Eye (tissue), 1 donor: ENCODE measurements at regions not wholly inside any gene's neighbourhood (a gene's known extent, or its start where the extent isn't known, plus 50 kb on each side); places are given as distances from the start of the nearest gene placed in this dataset.

Experiments
- DNase-seq: peaks from one replicate; pipeline ENCODE4 v3.0.0-alpha.2; 2015

DNA sequence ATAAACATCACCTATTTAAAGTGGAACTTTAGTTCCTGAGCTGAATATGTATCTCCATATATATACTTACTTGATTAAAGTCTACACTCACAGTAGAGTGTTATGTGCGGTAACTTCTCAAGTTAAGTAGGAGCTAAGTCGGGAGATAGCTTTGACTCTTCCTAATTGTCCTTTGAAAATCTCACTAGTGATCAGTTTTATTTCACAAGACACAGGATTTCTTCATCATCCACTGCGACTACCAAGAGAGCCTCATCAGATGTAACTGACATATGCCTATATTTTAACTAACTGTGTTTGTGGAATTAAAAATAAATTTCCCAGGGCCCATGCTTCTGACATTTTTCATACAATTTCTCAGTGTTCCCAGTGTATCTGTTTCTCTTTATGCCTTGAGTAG, 1664.0 kb downstream of the EFNB2 start:
- DNase-seq = no peak

DNA sequence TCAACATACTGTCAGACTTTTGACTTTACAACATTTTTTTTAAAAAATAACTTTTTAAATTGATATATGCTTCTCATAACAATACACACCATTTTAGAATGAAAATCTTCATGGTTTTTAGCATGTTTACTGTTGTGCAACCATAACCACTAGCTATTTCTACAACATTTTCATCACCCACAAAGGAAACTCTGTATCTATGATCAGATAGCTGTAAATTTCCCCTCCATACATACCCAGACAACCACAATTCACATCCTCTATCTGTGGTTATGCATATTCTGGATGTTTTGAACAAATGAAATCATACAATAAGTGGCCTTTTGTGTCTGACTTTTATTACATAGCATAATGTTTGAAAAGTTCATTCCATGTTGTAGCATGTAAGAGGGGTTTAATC, 1666.0 kb downstream of the EFNB2 start:
- DNase-seq = no peak

DNA sequence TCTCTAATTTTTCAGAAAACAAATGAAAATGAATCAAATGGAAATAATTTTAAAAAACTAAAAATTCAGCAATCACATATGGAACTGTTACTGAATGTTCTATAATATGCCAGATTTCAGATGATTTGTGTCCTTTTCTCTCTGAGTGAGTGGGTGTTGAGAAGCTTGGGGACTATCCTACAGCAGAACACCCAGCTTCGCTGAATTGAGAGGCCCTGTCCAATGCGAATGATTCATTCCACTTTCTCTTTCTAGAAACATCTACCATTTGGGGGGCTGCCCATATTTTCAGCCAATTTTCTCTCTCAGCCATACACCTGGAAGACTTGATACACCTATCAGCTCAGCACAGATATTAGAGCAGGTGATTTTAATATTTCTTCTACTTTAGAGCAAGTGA, 1666.7 kb downstream of the EFNB2 start:
- DNase-seq = no peak

DNA sequence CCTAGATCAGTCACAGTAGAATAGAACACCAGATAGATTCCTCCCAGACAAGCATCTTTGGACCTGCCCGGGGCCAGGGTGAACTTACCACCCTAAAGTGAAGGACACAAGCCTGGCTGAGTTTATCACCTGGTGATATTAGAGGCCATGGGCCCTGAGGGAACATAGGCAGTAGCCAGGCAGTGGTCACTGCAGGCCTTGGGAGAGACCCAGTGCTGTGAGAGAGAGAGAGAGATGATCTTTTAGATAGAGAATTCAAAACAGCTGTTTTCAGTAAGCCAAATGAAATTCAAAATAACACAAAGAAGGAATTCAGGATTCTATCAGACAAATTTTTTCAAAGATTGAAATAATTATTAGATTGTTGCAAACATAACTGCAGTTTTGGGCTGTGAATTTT, 1679.9 kb downstream of the EFNB2 start:
- DNase-seq = no peak

DNA sequence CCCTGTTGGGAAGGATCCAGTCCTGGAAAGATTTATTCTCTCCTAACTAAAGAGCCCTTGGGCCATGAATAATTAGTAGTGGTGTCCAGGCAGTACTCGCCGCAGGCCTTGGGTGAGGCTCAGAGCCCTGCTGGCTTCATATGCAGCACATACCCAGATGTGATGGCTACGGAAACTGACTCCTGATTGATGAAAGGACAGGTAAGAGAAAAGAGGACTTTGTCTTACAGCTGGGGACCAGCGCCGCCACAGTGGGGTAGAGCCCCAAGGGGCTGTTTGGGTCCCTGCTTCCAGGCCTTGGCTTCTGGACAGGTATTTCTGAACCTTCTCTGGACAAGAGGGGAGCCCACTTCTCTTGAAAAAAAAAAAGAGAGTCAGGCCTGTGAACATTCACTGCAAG, 1680.8 kb downstream of the EFNB2 start:
- DNase-seq = no peak

DNA sequence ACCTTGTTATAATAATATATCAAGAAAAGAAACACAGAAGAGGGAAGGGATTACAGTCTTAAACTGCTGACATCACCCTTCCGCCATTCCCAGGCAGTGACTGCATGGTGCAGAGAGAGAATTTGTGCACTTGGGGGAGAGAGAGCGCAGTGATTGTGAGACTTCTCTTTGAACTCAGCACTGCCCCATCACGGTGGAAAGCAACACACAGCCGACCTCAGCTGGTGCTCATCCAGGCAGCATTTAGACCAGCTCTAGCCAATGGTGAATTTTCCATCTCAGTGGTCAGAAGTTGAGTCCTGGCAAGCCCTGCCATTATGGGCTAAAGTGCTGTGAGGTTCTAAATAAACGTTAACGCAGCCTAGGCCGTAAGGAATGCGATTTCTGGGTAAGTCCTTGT, 1681.5 kb downstream of the EFNB2 start:
- DNase-seq = no peak

DNA sequence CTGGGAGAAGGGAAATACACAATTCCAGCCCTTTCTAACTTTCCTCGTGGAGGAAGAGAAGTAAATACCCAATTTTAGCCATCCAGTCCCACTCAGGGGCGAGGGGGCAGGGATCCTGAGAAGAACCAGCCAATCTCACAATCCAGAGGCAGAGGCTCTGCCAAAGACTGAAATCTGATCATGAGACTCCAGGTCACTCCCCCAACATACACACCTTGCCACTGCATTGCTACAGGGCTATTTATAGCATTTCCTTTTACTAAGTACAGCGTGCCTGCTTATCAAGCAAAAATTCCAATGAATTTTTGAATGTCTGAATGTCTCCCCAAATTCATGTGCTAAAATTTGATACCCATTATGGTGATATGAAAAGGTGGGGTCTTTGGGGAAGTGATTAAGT, 1687.5 kb downstream of the EFNB2 start:
- no peak for DNase-seq

DNA sequence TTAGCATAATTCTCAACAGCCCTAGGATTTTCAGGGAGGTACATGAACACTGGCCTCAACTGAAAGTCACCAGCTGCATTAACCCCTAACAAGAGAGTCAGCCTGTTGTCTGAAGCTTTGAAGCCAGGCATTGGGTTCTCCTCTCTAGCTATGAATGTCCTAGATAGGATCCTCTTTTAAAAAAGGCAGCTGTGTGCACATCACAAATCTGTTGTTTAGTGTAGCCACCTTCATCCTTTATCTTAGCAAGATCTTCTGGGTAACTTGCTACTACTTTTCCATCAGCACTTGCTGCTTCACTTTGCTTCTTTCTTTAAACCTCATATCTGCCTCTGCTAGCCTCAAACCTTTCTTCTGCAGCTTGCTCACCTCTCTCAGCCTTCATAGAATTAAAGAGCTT, 1692.1 kb downstream of the EFNB2 start:
- DNase-seq = no peak

DNA sequence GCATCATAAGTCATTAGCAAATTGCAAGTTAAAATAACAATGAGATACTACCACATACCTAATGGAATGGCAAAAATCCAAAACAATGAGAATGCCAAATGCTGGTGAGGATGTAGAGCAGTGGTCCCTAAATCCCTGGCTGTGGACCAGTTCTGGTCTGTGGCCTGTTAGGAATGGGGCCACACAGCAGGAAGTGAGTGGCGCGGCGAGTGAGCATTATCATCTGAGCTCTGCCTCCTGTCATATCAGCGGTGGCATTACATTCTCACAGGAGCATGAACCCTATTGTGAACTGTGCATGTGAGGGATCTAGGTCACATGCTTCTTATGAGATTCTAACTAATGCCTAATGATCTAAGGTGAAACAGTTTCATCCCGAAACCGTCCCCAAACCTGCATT, 1694.4 kb downstream of the EFNB2 start:
- DNase-seq = no peak

DNA sequence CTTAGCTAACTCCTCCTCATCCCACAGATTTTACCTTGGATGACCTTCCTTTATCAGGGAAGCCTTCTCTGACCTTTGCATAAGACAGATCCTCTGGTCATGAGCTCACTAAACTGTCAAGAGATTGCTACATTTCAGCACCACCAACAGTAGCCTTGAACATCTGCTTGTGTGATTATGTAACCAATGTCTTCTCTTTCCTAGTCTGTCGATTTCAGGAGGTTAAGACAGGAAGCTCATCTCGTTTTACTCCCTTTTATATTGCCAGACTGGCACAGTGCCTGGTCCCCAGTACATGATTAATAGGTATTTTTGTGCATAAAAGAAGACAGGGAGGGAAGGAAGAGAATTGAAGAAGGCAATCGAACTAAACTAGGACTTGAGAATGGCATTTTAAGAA, 1697.7 kb downstream of the EFNB2 start:
- no peak for DNase-seq

DNA sequence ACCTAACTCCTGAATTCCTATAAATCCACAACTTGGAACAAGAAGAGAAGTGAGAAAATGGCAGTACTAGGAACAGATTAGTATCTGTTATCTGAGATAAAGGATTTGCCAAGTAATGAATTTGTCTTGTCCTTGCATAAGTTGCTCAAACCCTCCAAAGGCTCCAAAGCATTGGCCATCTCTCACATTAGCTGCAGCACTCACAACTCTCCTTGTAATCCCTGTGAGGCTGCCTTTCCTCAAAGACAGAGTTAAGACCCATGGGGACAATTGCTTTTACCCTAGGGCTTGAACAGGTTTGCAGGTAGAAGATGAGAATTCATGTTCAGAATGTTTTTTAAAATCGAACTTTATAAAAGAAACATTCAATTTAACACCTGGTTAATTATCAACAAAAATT, 1702.2 kb downstream of the EFNB2 start:
- no peak for DNase-seq

DNA sequence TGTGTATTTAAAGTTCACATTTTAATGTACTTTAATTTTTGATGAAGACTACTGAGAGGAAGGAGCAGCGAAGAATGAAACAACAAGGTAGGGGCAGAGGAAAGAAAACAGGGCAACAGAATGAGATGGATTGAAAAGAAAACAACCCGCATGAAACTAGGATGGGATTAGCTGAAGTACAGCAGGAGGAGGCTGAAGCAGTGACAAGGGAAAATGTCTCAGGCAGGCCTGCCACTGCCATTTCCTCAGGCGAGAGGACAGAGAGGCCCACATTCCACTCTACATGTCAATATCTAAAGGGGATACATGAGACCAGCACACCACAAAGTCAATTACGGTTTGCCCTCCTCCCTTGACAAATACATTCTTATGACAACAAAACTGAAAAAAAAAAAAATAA, 1703.2 kb downstream of the EFNB2 start:
- peak; percentile 7 for DNase-seq

DNA sequence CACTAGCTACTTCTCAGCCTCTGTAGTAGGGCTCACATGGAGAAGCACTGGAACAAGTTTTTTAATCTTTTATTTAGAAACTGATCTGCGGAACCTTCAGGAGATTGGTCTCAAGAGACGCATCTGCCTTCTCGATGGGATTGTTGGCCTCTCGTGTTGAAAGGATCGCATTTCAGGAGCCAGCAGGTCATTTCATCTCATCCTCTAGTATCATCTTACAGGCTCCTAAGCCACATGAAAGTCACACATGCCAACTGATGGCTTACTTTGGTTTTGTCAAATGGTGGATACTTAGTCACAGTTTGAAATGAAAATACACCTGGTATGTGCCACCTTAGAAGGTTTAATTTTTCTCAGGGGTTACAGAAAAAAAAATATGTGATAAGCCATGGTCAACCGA, 1703.6 kb downstream of the EFNB2 start:
- DNase-seq = no peak

DNA sequence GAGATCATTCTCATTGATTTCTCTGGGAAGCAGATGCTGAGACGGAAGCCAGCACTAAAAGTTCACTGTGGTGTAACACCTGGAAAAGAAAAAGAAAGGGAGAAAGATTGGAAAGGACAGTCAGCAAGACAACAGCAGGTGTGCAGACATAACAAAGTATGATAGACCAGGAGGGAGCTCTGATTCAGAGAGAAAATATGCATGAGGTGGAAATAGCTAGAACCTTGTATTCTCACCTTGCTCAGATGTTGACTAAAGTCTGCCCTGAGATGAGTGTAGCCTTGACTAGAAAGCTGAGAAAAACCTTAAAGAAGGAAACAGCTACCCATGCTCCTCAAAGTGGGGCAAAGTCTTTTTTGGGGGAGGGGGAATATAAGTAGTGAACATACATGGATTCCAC, 1711.8 kb downstream of the EFNB2 start:
- no peak for DNase-seq

DNA sequence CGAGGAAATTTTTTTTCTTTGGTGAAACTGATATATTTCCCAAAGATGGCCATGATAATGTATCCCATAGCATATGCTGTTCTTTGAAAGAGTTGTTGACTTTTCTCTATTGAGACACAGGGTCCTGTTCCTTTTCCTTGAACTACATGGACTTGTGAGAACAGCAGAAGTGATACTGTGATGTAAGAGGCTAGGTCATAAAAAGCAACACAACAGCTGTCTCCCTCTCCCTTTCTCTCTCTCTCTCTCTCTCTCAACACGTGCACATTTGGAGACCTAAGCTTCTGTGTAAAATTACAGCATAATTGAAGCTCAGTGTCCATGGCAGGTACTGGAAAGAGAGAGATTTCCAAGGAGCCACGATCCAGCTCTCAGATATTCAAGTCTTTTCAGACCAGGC, 1712.4 kb downstream of the EFNB2 start:
- DNase-seq = no peak

DNA sequence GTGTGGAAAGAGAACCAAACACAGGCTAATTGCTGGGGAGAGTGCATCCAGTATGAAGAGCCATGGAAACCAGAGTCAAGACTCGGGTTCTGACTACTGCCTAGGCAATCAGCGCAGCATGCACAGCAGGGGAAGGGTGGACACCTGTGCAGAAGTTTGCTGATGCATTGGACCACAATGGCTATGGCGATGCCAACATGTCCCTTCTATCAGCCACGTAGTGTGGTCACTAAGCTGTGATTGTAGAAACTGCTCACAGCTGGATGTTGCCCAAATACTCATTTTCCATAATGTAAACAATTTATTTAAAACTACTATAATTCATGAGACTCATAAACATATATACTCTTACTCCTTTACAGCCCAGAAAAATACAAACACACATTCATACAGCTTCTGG, 1718.2 kb downstream of the EFNB2 start:
- DNase-seq = no peak

DNA sequence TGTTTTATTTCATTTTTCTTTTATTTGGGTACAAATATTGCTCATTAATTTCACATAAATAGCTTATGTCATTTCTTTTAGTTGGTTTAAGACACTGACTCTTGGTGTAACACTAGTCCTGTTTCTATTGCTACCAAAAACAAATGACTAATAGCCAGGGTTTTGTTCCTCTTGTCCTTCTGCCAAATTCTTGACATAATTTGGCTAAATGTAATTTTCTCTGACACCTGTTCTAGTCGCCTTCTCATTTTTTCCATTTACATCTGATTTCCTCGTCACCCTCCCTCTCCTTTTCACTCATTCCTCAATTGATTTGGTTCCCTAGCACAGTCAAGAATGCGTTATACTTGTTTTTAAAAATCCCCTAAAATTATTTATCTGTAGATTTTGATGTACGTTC, 1718.7 kb downstream of the EFNB2 start:
- no peak for DNase-seq

DNA sequence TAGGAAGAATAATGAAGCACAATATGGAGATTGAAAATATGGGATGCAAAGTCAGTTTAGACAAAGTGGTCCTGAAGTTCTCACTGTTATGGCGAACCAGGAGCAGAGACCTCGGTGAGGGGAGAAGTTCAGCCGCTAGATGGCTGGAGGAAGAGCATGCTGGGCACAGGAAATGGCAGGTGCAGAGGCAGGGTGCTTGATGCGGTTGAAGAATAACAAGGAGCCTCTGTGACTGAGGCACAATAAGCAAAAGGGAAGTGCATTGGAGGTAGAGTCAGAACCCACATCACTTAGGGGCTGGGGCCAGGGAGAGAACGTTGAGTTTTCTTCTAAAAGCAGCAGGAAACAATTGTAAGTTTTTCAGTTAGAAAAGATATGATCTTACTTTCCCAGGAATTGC, 1725.2 kb downstream of the EFNB2 start:
- DNase-seq = no peak

DNA sequence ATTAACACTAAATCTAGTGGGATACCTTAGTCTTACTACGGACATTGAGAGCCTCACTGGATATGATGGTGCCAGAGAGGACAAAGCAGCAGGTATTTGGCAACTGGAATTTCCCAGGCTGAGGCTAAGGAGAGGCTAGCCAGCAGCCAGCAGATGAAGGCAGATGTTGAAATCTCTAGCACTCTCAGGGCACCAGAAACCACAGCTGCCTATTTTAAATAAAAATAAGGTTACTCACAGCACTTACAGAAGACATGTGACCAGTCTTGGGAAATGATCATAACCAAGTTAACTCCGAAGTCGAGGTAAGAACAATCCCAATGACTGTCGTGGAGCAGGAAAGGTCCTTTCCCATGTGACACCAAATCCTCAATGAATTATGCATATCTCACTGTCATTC, 1726.0 kb downstream of the EFNB2 start:
- no peak for DNase-seq

DNA sequence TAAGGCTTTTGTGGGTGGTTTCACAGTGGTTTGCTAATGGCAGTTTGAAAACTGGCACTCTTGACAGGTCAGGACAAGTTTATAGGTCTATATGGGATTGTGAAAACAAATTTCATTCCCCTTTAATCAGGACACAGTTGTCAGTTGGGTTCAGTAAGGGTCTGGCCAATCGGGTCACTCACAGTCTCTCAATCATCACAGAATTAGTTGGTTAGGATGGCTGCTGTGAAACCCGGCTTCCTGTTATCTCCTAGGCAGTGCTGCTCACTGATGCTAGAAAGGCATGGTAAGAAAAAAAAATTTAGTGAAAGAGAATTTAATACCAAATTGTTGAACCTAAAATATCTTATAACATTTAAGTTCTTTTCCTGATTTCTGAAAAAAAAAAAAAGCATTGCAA, 1730.1 kb downstream of the EFNB2 start:
- DNase-seq = no peak

DNA sequence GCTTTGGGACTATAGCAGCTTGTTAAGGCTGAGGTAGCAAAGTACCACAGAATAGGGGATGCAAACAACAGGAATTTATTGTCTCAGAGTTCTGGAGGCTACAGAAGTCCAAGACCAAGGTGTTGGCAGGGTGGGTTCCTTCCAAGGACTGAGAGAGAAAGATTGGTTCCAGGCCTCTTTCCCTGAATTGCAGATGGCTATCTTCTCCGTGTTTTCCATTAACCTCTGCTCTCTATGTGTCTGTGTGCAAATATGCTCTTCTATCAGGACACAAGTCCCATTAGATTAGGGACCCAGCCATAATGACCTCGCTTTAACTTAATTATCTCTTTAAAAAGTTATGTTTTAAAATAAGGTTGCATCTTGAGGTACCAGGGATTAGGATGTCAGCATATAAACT, 1732.9 kb upstream of the SLC10A2 start:
- no peak for DNase-seq

DNA sequence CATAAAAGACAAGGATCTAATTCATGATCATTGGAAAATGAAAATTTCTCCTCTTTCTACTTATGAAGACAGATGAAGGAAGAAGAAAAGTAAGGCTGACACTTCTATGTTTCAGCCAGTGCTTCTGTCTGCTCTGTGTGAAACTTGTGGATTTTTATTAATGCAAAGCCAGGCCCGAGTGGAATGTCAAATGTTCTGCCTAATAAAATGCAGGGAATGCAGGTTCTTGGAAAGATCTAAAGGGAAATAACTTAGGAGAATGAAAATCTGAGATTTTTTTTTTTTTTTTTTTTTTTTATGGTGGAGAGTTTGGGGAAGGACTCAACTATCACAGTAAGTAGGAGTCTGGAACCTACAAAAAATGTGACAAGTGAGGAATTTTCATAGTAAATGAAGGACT, 1732.3 kb upstream of the SLC10A2 start:
- DNase-seq = no peak

DNA sequence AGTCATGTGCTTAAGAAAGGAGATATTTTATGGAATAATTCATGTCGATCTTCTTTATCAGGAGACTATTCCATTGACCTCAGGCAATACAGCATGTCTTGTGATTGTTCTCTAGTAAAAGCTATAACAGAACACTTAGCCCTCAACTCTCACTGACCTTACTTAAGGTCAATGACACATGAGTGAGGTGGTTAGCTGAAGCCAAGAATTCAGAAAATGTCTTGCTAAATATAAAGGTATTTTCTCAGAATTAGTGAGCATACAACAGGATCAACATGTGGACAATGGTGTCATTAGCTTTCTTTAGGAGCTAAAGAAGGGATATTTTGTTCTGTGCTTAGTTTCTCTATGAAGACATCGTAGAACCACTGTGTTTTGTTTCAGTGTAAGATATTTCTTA, 1730.4 kb upstream of the SLC10A2 start:
- no peak for DNase-seq

DNA sequence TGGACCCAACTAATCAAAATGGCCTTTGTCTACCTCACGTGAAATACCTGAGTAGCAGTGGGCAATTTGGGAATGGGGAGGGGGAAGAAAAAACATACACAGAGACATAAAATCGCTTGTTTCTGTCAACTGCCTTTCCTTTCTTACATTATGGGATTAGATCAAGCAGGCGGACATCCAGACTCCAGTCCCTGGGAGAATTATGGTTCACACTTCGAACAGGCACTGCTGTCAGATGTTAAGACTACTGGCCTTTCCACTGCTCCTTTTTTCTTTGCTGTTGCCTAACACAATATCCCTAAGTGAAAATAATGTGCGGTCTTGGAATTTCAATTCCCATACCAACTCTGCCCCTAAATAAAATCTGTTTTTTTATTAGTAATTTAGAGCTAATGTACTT, 1719.7 kb upstream of the SLC10A2 start:
- peak; percentile 32 for DNase-seq

DNA sequence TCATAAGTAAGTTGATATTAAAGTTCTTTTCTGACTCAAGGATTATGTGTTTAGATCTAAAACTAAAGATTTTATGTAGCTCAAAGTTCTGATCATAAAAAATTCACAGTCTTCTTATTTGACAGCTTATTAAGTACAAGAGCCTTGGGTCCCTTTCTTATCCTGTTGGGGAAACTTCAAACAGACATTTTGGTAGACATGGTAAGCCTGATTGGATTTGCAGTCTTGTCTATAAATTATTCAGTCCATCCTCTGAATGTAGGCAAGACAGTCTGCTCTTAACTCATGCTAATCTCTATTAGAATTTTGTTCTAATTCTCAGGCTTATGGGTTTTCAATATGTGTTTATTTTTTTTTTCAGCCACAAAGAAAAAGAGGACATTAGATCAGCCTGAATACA, 1718.7 kb upstream of the SLC10A2 start:
- peak; percentile 8 for DNase-seq

DNA sequence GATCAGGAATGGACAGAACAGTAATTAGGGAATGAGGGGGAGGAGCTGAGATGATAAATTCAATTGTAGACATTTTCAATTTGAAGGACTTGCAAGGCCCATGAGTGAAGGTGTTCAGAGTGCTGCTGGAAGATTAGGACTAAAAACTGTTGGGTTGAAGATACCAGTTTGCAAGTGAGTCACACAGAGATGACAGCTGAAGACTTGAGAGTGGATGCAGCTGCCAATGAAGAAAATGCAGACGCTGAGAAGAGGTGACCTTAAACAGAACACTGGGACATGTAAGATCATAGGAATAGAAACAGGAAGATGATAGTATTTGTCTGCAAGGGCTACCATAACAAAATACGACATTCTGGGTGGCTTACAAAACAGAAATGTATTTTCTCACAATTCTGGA, 1716.5 kb upstream of the SLC10A2 start:
- DNase-seq = no peak
